ENCODE measurements at regions not wholly inside any gene's neighbourhood (a gene's known extent, or its start where the extent isn't known, plus 50 kb on each side); places are given as distances from the start of the nearest gene placed in this dataset.

DNA sequence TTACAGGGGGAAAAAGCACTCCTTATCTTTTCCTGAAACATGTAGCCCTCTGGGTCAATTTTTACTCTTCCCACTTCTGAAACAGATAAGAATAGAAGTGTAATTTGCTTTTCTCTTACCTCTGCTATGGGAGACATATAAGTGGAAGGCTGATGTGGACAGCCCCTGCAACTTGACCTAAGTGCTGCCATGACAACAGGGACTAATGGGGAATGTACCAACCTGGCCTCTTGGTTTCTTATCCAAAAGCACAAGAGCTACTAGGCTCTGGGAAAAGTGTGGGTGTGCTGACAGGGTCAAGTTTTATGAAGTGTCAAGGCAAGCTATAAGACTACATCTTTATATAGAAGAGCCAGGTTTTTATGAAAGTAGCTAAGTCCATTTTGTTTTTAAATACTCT, 1246.5 kb downstream of the OTOL1 start:
- DNase-seq, result no peak

DNA sequence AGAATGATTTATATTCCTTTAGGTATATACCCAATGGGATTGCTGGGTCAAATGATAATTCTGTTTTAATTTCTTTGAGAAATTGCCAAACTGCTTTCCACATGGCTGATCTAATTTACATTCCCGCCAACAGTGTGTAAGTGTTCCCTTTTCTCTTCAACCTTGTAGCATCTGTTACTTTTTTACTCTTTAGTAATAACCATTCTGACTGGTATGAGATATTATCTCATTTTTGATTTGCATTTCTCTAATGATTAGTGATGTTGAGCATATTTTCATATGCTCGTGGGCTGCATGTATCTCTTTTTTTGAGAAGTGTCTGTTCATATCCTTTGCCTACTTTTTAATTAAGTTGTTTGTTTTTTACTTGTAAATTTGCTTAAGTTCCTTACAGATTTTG, 1264.2 kb downstream of the OTOL1 start:
- DNase-seq, result no peak

DNA sequence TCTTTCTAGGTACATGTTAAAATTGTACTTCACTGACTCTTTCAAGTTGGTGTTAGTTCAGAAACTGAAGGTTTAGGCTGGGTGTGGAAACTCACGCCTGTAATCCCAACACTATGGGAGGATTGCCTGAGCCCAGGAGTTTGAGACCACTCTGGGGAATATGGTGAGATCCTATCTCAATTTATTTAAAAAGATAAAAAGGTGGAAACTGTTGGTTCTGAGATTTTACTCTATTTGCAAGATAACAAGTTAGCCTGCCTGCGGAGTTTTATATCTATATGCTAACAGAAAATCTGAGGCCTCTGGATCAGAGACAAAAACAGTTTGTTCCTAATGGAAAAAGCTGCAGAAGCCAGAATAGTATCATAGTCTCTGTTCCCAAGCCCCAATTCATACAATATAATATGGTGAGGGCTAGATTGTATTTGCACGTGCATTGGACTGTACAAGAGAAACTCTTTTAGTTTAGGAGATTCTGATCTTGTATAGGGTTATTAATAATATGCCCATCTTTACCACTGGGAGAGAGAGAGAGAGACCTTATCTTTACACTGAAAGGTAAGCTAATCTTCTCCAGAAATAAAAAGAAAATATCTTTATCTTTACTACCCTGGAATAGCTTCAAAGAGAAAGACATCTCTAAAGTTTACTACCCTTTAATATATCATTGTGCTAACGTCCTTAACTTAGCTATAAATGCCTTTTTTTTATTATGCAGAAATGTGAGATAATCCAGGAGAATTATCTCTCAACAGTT, 1267.6 kb downstream of the OTOL1 start:
- DNase-seq, result no peak

- DNase-seq, result no peak
Measured at GRCh38 chr3:162764808-162765071, 1268.1 kb downstream of the OTOL1 start.

- DNase-seq, result no peak
Measured at GRCh38 chr3:162765524-162765923, 1268.9 kb downstream of the OTOL1 start.

DNA sequence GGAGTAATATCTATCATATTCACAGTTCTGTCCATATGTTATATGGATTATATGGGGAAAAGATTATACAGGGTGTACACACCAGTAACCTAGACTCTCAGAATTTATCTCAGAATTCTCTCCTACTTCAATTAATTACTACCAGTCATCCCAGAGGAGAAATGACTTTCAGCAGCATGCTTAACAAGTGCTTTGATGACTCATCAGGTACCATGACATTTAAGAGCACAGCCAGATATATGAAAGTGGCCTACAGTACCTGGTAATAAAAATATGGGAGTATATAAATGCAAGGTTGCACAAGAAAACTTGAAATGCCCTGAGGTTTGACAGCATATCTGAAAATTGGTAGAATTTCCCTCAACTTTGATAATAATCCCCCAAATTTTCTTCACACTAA, 1273.0 kb downstream of the OTOL1 start:
- DNase-seq, result peak; percentile 2

DNA sequence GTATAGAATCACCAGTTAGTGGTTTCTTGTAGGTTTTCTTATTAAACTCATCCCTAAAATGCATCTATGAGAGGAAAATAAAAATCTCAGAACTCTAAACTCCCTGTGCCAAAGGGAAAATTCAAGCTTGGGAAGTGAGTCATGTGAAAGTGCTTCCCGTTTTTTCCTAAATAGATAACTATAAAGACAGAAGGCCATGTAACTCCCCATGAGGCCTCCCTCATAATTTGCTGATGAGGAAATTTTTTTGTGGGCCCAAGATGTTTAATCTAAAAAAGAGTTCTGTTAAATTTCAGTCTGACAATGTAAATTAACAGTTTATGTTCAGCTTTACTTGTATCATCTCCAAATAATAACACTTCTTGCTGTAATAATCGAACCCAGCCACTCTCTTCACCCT, 1273.9 kb downstream of the OTOL1 start:
- peak; percentile 4 for DNase-seq

DNA sequence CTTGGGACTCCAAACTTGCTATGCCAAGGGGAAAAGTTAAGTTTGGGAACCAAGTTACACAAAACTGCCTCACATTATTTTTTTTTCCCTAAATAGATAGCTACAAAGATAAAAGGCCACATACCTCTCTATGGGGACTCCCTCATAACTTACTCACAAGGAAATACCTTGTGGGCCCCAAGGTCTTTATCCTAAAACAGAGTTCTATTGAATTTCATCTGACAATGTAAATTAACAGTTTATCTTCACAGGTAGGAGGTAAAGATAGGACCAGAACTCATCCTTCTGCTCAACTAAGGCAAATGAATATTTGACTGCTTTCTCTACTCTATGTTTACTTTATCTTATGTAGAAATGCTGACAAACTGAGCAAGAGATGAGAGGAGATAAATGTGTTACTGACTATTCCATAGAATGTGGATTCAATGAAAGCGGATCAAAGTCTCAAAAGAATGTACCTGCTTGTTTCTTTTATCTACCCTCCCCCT, 1278.0 kb downstream of the OTOL1 start:
- DNase-seq, result no peak

DNA sequence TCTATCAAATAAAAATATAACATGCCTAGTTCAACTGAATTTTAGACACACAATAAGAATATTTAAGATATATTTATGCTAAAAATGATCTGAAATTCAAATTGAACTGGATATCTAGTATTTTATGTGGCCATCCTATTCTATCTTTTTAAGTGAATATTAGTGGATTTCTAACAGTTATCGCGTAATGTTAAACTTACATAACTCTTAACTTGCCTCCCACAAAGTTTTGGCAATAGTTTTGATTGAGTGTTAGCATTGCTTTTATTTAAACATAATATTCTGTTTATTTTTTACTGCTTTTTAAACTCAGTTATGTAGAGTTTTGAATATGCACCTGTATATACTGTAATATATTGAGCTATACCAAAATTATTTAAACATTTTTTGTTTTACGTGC, 1279.5 kb downstream of the OTOL1 start:
- DNase-seq, result no peak

GRCh38 chr3:162777118-162777517, 1280.5 kb downstream of the OTOL1 start:
- DNase-seq, result no peak

DNA sequence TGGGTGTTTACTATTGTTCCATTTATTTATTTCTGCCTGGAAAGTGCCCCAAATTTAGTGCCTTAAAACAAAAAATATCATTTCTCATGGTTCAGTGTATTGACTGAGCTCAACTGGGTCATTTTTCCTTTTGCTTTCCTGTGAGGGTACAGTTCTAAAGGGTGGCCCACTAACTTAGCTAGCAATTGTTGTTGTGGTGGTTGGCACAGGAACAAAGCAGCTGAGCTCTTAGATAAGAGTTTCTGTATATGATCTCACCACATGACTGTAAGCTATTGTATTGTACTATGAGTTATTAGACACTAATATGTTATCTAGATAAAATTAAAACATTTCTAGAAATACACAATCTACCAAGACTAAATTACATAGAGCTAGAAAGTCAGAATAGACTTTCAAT, 1283.7 kb downstream of the OTOL1 start:
- no peak for DNase-seq

DNA sequence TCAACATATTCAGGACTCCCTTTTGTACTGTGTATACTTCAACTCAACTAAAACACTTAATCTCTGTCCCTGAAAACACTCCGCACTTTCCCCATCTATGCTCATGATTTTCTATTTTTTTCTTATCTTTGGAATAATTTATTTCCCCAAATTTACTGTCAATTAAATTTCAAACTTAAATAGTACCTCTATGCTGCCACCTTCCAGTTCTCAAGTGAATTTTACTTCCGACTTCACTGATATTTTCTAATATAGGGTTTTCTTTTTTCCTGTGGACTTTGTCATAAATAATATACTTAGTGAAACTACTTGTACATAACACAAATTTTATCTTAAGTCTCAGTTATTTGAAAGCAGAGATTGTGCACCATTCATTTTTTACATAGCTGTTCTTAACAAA, 1303.3 kb downstream of the OTOL1 start:
- DNase-seq, result no peak

GRCh38 chr3:162802228-162802965, 1305.8 kb downstream of the OTOL1 start:
- no peak for DNase-seq

GRCh38 chr3:162810776-162811175, 1314.2 kb downstream of the OTOL1 start:
- no peak for DNase-seq

- DNase-seq, result no peak
Measured at GRCh38 chr3:162842549-162843216, 1346.1 kb downstream of the OTOL1 start.

DNA sequence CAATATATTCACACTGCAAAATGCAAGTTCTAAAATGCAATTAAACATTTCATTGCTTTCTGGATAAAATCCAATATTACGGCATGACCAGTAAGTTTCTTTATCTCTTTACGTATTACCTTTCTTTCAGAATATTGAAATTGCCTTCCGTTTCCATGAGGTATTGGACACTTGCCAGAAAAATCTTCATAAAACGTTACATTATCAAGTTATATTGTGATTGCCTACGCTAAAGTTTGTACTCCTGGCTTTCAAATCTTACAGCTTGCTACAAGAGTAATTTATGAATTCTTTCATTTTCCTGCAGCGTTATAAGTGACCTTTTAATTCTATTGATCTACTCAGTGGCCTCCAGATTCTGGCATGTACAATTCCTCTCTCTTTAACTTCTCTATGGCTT, 1349.3 kb downstream of the OTOL1 start:
- DNase-seq, result no peak

DNA sequence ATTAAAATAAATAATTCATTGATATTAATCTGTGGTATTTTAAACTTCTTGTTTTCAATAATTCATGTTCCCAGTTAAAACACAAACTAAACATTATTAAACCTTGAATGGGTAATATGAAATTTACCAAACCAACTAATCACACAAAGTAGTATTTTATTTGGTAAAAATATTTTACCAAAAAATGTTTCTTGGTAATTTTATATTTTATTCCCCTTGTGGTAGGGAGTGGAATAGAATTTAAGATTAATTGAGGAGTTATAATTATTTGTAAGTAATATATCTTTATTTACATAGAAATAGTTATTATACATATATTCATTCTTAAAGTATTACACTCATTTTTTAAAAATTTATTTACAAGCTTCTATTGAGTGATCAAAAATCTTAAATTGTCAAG, 1350.9 kb downstream of the OTOL1 start:
- DNase-seq, result no peak

DNA sequence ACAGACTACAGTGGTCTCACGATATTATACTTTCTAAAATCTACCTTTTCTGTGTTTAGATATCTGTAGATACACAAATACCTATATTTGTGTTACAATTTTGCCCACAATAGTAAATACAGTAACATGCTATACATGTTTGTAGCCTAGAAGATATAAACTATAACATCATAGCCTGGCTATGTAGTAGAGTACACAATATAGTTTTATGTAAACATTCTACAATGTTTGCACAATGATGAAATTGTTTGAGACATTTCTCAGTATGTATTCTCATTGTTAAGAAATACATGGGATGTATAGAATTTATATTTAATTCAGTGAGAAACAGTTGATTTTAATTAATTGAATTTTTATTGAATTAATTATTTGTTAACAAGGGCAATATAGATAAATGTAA, 1367.0 kb downstream of the OTOL1 start:
- no peak for DNase-seq

- no peak for DNase-seq
Measured at GRCh38 chr3:162865466-162865865, 1368.9 kb downstream of the OTOL1 start.

DNA sequence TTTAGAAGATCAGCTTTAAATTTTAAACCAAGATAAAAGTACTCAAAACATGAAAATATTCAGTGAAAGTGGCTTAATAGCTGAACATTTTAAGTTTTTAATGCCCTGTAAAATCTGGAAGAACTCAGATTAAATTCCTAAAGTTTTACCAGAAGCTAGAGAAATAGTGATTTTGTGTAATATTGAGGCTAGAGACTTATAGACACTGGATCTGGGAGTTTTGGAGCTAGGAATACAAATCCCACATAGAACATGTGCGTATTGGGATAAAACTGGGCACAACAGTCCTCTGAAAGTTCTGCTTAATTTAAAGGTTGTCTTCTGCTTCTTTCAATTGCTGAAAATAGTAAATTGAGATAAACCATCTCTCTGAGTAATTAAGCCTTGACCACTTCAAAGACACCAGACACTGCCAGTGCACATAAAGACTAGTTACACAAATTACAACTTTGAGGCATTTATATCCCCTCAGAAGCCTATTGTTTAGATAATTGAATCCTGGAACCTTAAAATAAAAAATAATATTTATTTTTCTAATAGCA, 1382.5 kb downstream of the OTOL1 start:
- no peak for DNase-seq

DNA sequence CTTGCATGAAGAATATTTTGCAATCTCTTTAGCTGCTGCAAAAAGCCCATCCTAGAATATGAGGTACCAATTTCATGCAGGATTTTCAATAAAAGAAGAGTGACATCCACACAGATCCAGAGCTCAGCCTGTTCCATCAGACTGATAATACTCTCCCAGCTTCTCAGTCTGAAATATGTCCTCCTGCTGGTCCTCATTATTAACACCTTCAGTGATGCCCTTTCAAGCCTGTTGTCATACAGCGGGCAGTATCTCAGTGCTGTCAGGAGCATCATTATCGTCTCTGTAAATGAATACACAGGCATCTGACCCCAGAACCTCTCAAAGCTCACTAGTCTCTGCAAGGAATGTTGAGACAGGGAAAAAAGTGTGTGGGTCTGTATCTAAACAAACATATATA, 1387.8 kb downstream of the OTOL1 start:
- no peak for DNase-seq

- no peak for DNase-seq
Measured at GRCh38 chr3:162892921-162893793, 1396.5 kb downstream of the OTOL1 start.

- DNase-seq, result no peak
Measured at GRCh38 chr3:162897291-162897690, 1400.7 kb downstream of the OTOL1 start.

Measured in fibroblast of skin of back (primary cell).